T-helper 2 cell treated with Interferon-gamma antibody and Interleukin-4, amounts not matched to agents 100 ng/mL and 5 ng/mL, for 36 hours (primary cell): ENCODE measurements at regions not wholly inside any gene's neighbourhood (a gene's known extent, or its start where the extent isn't known, plus 50 kb on each side); places are given as distances from the start of the nearest gene placed in this dataset.

Experiments
- intact Hi-C: fragments of 100-400 bp; cut with micrococcal nuclease; formaldehyde crosslinking; loops from one replicate; pipeline ENCODE4 v1.15.1; 2023

GRCh38 chr7:114007386-114007785, 88.6 kb upstream of the PPP1R3A start:
- intact Hi-C loops, result no loop called here

- intact Hi-C loops, result no loop called here
Measured at GRCh38 chr7:113998934-113999333, 80.1 kb upstream of the PPP1R3A start.

- intact Hi-C loops, result no loop called here
Measured at GRCh38 chr7:113996405-113996804, 77.6 kb upstream of the PPP1R3A start.

- intact Hi-C loops, result no loop called here
Measured at GRCh38 chr7:113986216-113986615, 67.4 kb upstream of the PPP1R3A start.

- intact Hi-C loops, result no loop called here
Measured at GRCh38 chr7:113976508-113976907, 57.7 kb upstream of the PPP1R3A start.

- intact Hi-C loops, result no loop called here
Measured at GRCh38 chr7:113968713-113969112, 49.9 kb upstream of the PPP1R3A start.
